GM12891 (cell line): ENCODE measurements at regions not wholly inside any gene's neighbourhood (a gene's known extent, or its start where the extent isn't known, plus 50 kb on each side); places are given as distances from the start of the nearest gene placed in this dataset.
"Not testable (repeated sequence)": the region's sequence is repeated elsewhere in the genome, so short reads cannot be mapped to it uniquely, and the experiment has no call there.

ENCODE experiments used
- DNase-seq: peaks from one replicate; pipeline ENCODE4 v3.0.0; 2011; ENCODE audit warnings: low spot score; ENCODE audit not compliant: insufficient read length
- FAIRE-seq: peaks from 2 replicates; lab custom pipeline; 2011; peaks lifted over from hg19 to GRCh38; lab: Jason Lieb, UNC
- PAX5 ChIP-seq: IDR thresholded peaks from 2 replicates; pipeline ENCODE4 v1.6.1; 2011; ENCODE audit warnings: low read length, moderate library complexity, mild to moderate bottlenecking; ENCODE audit not compliant: insufficient read depth, severe bottlenecking
- POLR2A ChIP-seq: IDR thresholded peaks from 2 replicates; pipeline ENCODE4 v1.6.1; 2011; ENCODE audit warnings: low read depth, low read length, control low read depth
- POLR2AphosphoS5 ChIP-seq: IDR thresholded peaks from 2 replicates; pipeline ENCODE4 v1.6.1; 2011; ENCODE audit warnings: low read depth, low read length, control low read depth
- POU2F2 ChIP-seq: IDR thresholded peaks from 2 replicates; pipeline ENCODE4 v1.6.1; 2011; ENCODE audit warnings: low read depth, mild to moderate bottlenecking, control low read depth, low read length, moderate library complexity
- SPI1 ChIP-seq: IDR thresholded peaks from 2 replicates; pipeline ENCODE4 v1.6.1; 2011; ENCODE audit warnings: low read depth, low read length, control low read depth
- TAF1 ChIP-seq: IDR thresholded peaks from 2 replicates; pipeline ENCODE4 v1.6.1; 2011; ENCODE audit warnings: low read depth, low read length, control low read depth

GRCh38 chr20:16819483-16819882 is 71.3 kb downstream of the OTOR start:
- TF ChIP-seq PAX5: no peak
- no peak for TF ChIP-seq POU2F2
- TF ChIP-seq SPI1: no peak
- DNase-seq (no peak), FAIRE-seq (no peak)

GRCh38 chr20:16821211-16822089 is 73.3 kb downstream of the OTOR start:
- FAIRE-seq: peak; percentile 69
- TF ChIP-seq PAX5 (no peak), POLR2AphosphoS5 (no peak), TAF1 (no peak), SPI1 (no peak), POLR2A (no peak), POU2F2 (no peak)
- DNase-seq: no peak

DNA sequence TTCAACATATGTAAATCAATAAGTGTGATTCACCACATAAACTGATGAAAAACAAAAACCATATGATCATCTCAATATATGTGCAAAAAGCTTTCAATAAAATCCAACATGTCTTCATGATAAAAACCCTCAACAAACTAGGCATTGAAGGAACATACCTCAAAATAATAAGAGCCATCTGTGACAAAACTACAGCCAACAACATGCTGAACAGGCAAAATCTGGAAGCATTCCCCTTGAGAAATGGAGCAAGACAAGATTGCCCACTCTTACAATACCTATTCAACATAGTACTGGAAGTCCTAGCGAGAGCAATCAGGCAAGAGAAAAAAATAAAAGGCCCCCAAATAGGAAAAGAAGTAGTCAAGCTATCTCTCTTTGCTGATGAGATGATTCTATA is 76.5 kb downstream of the OTOR start:
- FAIRE-seq: no peak
- DNase-seq: no peak

GRCh38 chr20:16828666-16829305 is 80.6 kb downstream of the OTOR start:
- DNase-seq: no peak
- no peak for FAIRE-seq
- TF ChIP-seq TAF1 (no peak), POLR2AphosphoS5 (no peak), SPI1 (no peak), POLR2A (no peak), POU2F2 (no peak)

More for the DNA sequence above, 76.5 kb downstream of the OTOR start:
- TF ChIP-seq TAF1: no peak
- TF ChIP-seq POLR2A: no peak
- TF ChIP-seq PAX5: no peak
- TF ChIP-seq SPI1: no peak
- no peak for TF ChIP-seq POU2F2
- TF ChIP-seq POLR2AphosphoS5: no peak

- DNase-seq, FAIRE-seq: not testable (repeated sequence)
Measured at GRCh38 chr20:16835690-16836089, 87.5 kb downstream of the OTOR start.

- DNase-seq: no peak
- no peak for FAIRE-seq
- TF ChIP-seq PAX5 (no peak), POU2F2 (no peak), POLR2A (no peak), SPI1 (no peak), TAF1 (no peak), POLR2AphosphoS5 (no peak)
Measured at GRCh38 chr20:16842486-16843120, 94.4 kb downstream of the OTOR start.

- DNase-seq (no peak), FAIRE-seq (no peak)
- TF ChIP-seq POLR2A (no peak), SPI1 (no peak), POU2F2 (no peak), TAF1 (no peak), PAX5 (no peak), POLR2AphosphoS5 (no peak)
Measured at GRCh38 chr20:16844406-16844805, 96.2 kb downstream of the OTOR start.

- TF ChIP-seq POLR2A (no peak), TAF1 (no peak), POU2F2 (no peak), POLR2AphosphoS5 (no peak), PAX5 (no peak), SPI1 (no peak)
- FAIRE-seq: no peak
- DNase-seq: no peak
Measured at GRCh38 chr20:16846006-16846405, 97.8 kb downstream of the OTOR start.

DNA sequence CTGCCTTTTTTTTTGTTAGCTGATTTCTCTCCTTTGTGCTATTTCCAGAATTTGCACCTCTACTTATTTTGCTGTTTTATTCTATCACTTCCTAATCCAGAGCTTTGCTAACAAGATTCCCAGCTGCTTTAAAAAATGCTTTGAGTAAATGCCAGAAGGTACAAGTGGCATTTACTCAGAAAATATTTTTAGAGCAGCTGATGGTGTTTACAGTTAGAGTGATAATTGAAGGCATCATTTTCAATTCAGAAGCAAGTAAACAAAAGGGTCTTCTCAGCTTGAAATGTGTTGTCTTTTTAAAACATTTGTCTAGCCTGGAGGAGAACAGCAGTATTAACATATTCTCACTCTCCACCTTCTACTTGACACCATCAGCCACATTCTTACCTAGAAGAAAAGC is 99.9 kb downstream of the OTOR start:
- TF ChIP-seq POU2F2 (no peak), POLR2A (no peak), PAX5 (no peak), POLR2AphosphoS5 (no peak), SPI1 (no peak), TAF1 (no peak)
- FAIRE-seq (no peak), DNase-seq (no peak)

DNA sequence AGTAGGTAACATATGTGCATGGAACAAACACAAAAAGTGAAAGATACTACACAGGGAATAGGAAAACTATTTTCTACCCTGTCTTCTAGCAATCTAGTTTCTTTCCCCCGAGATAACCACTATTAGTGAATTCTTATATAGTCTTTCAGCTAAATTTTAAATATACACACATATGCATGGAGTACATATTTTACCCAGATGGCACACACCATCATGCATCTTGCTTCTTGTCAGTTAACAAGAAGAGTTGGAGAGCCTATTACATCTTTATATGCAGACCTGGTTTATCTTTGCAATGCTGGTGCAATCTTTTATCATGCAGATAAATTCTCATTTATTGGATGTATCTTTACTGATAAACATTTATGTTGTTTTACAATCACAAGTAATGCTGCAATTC is 100.4 kb downstream of the OTOR start:
- no peak for DNase-seq
- FAIRE-seq: no peak
- TF ChIP-seq POLR2A (no peak), POU2F2 (no peak), POLR2AphosphoS5 (no peak), TAF1 (no peak)
